HG03103 (cell line): ENCODE measurements at regions not wholly inside any gene's neighbourhood (a gene's known extent, or its start where the extent isn't known, plus 50 kb on each side); places are given as distances from the start of the nearest gene placed in this dataset.

Source experiments
- ATAC-seq: cut with Tn5 transposase; IDR thresholded peaks from one replicate; pipeline ENCODE4 v1.9.1; 2021; ENCODE audit warnings: low read depth; ENCODE audit not compliant: unreplicated experiment

GRCh38 chr6:3997177-3997770, 81.7 kb downstream of the FAM217A start:
- no peak for ATAC-seq

GRCh38 chr6:3999800-4000661, 78.9 kb downstream of the FAM217A start:
- no peak for ATAC-seq

- ATAC-seq: no peak
Observed at GRCh38 chr6:4004249-4004648, 74.7 kb downstream of the FAM217A start.

GRCh38 chr6:4008324-4009047, 70.5 kb downstream of the FAM217A start:
- ATAC-seq: no peak

GRCh38 chr6:4009486-4009885, 69.5 kb downstream of the FAM217A start:
- no peak for ATAC-seq

- ATAC-seq: no peak
Observed at GRCh38 chr6:4010048-4010447, 68.9 kb downstream of the FAM217A start.

GRCh38 chr6:4010689-4011090, 68.2 kb downstream of the FAM217A start:
- no peak for ATAC-seq

- no peak for ATAC-seq
Observed at GRCh38 chr6:4012826-4013225, 66.1 kb downstream of the FAM217A start.

GRCh38 chr6:4017058-4017739, 61.7 kb downstream of the FAM217A start:
- no peak for ATAC-seq

GRCh38 chr6:4017834-4018170, 61.1 kb downstream of the FAM217A start:
- ATAC-seq: no peak

- peak; percentile 54 for ATAC-seq
Observed at GRCh38 chr6:4018171-4018923, 60.6 kb downstream of the FAM217A start.
